ENCODE measurements at regions not wholly inside any gene's neighbourhood (a gene's known extent, or its start where the extent isn't known, plus 50 kb on each side); places are given as distances from the start of the nearest gene placed in this dataset.

GRCh38 chr13:63680704-63681103 is 2265.1 kb upstream of the PCDH20 start:
- Histone ChIP-seq H3K9me3 (ENCODE audit: control insufficient read depth in 4 of 4, low read length in 3 of 4) (peaks cover 0 to 1% (median 0%) of the 10 kb centered on the region in 4 donors), H3K36me3 (ENCODE audit: control insufficient read depth in 4 of 4, insufficient read depth in 3 of 4, low read depth in 1 of 4, low read length in 3 of 4) (no peaks in the 10 kb centered on the region), H3K27me3 (ENCODE audit: control insufficient read depth in 4 of 4, insufficient read depth in 4 of 4, low read length in 3 of 4) (no peaks in the 10 kb centered on the region), H3K4me3 (ENCODE audit: low read depth in 1 of 3, low read length in 3 of 3) (no peak overlapping the region), H3K27ac (ENCODE audit: low read depth in 1 of 2, low read length in 2 of 2) (no peak overlapping the region), H3K9ac (ENCODE audit: low read depth in 1 of 2, low read length in 2 of 2) (no peak overlapping the region), H3K4me1 (ENCODE audit: control insufficient read depth in 4 of 4, insufficient read depth in 4 of 4, low read length in 3 of 4) (no peaks in the 10 kb centered on the region)
- WGBS, result 24% methylated on average over 1 of the region's 1 CpG
- DNase-seq (ENCODE audit: low spot score), result no peak
- TF ChIP-seq, protein P1, sequence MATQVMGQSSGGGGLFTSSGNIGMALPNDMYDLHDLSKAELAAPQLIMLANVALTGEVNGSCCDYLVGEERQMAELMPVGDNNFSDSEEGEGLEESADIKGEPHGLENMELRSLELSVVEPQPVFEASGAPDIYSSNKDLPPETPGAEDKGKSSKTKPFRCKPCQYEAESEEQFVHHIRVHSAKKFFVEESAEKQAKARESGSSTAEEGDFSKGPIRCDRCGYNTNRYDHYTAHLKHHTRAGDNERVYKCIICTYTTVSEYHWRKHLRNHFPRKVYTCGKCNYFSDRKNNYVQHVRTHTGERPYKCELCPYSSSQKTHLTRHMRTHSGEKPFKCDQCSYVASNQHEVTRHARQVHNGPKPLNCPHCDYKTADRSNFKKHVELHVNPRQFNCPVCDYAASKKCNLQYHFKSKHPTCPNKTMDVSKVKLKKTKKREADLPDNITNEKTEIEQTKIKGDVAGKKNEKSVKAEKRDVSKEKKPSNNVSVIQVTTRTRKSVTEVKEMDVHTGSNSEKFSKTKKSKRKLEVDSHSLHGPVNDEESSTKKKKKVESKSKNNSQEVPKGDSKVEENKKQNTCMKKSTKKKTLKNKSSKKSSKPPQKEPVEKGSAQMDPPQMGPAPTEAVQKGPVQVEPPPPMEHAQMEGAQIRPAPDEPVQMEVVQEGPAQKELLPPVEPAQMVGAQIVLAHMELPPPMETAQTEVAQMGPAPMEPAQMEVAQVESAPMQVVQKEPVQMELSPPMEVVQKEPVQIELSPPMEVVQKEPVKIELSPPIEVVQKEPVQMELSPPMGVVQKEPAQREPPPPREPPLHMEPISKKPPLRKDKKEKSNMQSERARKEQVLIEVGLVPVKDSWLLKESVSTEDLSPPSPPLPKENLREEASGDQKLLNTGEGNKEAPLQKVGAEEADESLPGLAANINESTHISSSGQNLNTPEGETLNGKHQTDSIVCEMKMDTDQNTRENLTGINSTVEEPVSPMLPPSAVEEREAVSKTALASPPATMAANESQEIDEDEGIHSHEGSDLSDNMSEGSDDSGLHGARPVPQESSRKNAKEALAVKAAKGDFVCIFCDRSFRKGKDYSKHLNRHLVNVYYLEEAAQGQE (IDR thresholded peaks at IDR 0.05), result no peak
- TF ChIP-seq EGR1 (IDR thresholded peaks at IDR 0.05; ENCODE audit: low read depth in 2 of 2), result no peak
- no peak for TF ChIP-seq FOXA1 (IDR thresholded peaks at IDR 0.05)
- no peak for TF ChIP-seq ZBTB33 (IDR thresholded peaks at IDR 0.05)
- TF ChIP-seq JUND (IDR thresholded peaks at IDR 0.05), result no peak
- no peak for TF ChIP-seq YY1 (IDR thresholded peaks at IDR 0.05)
- TF ChIP-seq, protein P2, sequence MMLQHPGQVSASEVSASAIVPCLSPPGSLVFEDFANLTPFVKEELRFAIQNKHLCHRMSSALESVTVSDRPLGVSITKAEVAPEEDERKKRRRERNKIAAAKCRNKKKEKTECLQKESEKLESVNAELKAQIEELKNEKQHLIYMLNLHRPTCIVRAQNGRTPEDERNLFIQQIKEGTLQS (IDR thresholded peaks at IDR 0.05), result no peak
- TF ChIP-seq RXRA (IDR thresholded peaks at IDR 0.05), result no peak

GRCh38 chr13:63671296-63671695 is 2255.6 kb upstream of the PCDH20 start:
- no peaks in the 10 kb centered on the region for H3K4me1 ChIP-seq (ENCODE audit: control insufficient read depth in 4 of 4, insufficient read depth in 4 of 4, low read length in 3 of 4)
- H3K9me3 ChIP-seq (ENCODE audit: control insufficient read depth in 4 of 4, low read length in 3 of 4), result no peaks in the 10 kb centered on the region
- no peaks in the 10 kb centered on the region for H3K27me3 ChIP-seq (ENCODE audit: control insufficient read depth in 4 of 4, insufficient read depth in 4 of 4, low read length in 3 of 4)
- DNase-seq (ENCODE audit: low spot score), result no peak
- no peak overlapping the region for H3K4me3 ChIP-seq (ENCODE audit: low read depth in 1 of 3, low read length in 3 of 3)
- H3K9ac ChIP-seq (ENCODE audit: low read depth in 1 of 2, low read length in 2 of 2), result no peak overlapping the region
- no peaks in the 10 kb centered on the region for H3K36me3 ChIP-seq (ENCODE audit: control insufficient read depth in 4 of 4, insufficient read depth in 3 of 4, low read depth in 1 of 4, low read length in 3 of 4)
- TF ChIP-seq EGR1 (IDR thresholded peaks at IDR 0.05; ENCODE audit: low read depth in 2 of 2) (no peak), CTCF (IDR thresholded peaks at IDR 0.05; ENCODE audit: low read depth, low read length, missing input control) (no peak), JUND (IDR thresholded peaks at IDR 0.05) (no peak), RAD21 (IDR thresholded peaks at IDR 0.05) (no peak)
- TF ChIP-seq, protein P3, sequence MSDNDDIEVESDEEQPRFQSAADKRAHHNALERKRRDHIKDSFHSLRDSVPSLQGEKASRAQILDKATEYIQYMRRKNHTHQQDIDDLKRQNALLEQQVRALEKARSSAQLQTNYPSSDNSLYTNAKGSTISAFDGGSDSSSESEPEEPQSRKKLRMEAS (IDR thresholded peaks at IDR 0.05), result no peak
- TF ChIP-seq, protein P2 (IDR thresholded peaks at IDR 0.05), result no peak
- H3K27ac ChIP-seq (ENCODE audit: low read depth in 1 of 2, low read length in 2 of 2), result no peak overlapping the region

Data from liver (tissue), 8 donors.